Activated naive CD4-positive, alpha-beta T cell treated with Interleukin-2 at 50 U/mL for 16 hours (primary cell): ENCODE measurements at regions not wholly inside any gene's neighbourhood (a gene's known extent, or its start where the extent isn't known, plus 50 kb on each side); places are given as distances from the start of the nearest gene placed in this dataset.

Experiments
- DNase-seq: peaks from one replicate; pipeline ENCODE4 v3.0.0-alpha.2; 2020

DNA sequence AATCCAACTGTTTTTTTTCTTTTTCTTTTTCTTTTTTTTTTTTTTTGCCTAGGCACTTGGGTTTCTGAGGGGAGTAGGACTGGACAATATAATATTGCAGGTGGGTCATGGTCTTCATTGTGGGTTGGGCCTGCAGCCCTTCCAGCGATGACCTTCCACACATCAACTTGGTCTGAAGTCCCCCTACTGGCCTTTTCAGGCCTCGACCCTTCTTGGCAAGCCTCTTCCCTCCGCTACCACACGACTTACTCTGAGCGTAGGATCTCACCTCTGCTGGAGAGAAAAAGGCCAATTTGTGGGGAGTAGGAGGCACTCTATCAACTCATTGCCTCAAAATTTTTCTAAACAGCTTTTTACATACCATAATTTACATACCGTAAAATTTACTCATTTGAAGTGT lies 51.1 kb upstream of the GRIK3 start:
- no peak for DNase-seq

DNA sequence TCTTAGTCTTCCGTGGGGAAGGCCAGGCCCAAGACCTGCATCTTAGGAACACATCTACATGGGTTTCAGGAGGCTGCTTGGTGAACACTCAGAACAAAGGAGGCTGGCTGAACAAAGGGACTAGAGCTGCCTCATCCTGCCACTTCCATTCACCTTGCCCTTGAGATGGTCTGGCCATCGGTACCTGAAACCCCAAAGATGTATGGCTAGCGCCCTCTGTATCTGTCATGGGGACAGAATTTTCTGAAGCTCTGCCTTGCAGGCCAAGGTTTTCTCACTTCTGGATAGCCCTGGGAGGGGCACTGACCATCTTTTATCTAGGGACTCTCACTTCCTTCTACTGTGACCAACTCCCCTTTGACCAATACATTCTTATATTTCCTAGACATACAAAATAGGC lies 55.4 kb upstream of the GRIK3 start:
- DNase-seq = no peak

DNA sequence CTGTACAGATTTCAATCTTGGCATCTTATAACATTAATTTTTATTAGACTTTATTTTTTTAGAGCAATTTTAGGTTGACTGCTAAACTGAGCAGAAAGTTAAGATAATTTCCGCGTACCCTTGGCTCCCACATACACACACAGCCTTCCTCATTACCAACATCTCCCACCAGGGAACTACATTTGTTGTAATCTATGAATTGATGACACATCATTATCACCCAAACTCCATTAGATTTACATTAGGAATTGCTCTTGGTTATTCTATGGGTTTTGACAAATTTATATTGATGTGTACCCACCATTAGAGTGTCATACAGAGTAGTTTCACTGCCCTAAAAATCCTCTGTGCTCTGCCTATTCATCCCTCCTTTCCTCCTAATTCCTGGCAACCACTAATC lies 56.4 kb upstream of the GRIK3 start:
- no peak for DNase-seq

DNA sequence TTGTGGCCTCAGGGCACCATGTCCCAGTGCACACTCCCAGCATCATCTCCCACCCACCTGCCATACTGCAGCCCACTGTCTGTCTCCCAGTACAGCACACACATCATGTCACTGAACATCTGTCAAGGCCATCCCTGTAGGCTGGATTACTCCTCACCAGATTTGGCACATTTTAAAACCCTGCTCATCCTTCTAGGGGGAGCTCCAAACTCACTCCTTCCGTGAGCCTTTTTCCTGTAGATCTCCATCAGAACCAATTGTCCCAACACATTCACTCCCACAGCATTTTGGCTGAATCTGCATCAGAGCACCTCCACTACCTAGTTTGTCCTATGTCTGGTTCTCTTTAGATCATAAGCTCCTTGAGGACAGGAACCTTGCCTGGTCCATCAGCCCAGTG lies 58.6 kb upstream of the GRIK3 start:
- DNase-seq = no peak

DNA sequence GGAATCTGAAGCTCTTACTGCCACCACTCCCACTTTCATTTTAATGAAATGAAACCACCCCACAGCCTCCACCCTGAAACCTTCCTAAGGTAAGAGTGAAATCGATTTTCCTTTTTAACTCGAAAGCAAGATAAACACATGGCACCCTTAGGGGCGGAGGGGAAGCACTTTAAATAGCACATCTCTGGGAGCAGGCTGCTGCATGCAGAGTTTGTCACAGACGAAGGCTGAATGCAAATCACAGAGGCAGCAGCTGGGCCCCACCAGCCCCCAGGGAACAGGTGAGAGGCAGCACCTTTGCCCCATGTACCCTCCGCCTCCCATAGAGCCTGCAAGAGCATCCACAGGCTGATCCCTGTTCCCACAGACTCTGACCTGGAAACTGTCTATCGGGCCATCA lies 60.0 kb upstream of the GRIK3 start:
- no peak for DNase-seq

DNA sequence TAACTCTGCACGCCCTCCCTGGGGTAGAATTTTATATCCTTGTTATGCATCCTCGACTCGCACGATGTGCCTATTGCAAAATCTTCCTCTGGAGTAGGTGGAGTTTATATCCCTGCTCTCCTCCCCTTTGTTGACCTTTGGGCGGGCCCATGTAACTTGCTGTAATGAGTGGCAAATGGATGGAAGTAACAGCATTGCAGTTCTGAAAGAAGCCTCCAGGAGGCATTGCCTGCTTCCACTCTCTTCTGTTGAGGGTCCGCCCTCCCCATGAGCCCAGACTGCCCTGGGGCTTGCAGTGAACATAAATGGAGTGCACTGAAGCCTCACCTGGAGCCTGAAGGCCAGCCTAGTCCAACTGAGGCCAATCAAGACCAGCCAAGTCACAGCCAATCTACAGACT lies 62.2 kb upstream of the GRIK3 start:
- DNase-seq = no peak

DNA sequence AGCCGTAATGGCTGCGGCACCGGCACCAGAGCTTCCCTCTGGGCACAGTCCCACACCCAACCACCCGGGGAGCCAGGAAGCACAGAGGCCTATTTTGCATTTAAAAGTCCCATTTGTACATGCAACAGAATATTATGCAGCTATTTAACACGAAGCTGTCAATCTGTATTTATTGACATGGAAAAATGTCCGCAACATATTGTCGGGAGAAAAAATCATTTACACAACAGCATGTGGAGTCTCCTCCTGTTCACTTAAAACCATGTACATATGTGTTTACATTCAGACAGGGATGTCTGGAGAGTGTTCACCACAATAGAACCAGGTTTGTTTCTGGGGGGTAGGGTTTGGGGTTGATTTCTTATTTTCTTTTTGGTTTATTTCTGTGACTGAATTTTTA lies 63.4 kb upstream of the GRIK3 start:
- no peak for DNase-seq

DNA sequence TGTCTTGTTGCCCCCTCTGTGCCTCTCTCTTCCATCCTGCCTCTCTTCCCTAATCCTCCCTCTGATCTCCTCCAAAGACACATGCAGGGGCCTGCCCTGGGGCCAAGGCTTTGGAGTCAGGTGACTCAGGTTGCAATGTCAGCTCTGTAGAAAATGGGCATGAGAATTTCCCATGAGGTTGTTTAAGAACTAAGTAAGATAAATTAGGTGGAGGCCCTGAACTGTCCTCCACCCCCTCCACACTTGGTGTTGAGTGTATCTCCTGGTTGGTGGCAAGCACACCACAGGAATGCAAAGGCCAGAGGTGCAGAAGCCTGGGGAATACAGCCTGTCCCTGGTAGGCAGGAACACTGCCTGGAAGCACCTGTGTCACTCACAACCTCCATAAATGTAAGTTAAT lies 63.9 kb upstream of the GRIK3 start:
- DNase-seq = no peak

DNA sequence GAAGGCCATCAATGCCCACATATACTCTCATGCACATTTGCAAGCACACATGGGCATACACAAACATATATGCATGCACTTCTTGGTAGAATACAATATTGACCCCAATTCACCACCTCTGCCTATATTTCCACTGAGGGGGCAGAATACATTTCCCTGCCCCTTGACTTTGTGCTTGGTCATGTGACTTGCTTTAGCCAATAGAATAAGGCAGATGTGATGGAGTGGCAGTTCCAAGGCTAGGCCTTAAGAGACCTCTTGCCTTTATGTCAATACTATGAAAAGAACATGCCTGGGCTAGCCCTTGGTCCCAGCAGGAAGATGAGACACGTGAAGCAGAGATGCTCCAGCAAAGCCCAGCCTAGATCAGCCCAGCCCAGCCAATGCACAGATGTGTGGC lies 66.0 kb upstream of the GRIK3 start:
- no peak for DNase-seq

DNA sequence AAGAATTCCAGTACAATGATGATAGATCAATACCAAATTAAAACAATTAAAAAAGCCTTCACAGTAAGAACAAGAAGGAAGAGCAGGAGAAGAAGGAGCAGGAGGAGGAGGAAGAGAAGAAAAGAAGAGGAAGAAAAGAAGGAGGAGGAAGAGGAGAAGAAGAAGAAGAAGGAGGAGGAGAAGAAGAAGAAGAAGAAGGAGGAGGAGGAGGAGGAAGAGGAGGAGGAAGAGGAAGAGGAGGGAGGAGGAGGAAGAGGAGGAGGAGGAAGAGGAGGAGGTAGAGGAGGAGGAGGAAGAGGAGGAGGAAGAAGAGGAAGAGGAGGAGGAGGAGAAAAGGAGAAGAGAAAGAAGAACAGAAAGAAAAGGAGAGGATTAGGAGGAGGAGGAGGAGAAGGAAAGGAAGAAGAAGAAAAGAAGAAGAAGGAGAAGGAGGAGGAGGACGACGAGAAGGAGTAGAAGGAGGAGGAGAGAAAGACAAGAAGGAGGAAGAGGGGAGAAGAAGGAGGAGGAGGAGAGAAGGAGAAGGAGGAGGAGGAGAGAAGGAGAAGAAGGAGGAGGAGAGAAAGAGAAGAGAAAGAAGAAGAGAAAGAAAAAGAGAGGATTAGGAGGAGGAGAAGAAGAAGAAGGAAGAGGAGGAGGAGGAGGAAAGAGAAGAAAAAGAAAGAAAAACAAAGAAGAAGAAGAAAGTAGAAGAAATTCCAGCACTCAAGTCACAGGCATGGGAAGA lies 68.5 kb upstream of the GRIK3 start:
- no peak for DNase-seq

DNA sequence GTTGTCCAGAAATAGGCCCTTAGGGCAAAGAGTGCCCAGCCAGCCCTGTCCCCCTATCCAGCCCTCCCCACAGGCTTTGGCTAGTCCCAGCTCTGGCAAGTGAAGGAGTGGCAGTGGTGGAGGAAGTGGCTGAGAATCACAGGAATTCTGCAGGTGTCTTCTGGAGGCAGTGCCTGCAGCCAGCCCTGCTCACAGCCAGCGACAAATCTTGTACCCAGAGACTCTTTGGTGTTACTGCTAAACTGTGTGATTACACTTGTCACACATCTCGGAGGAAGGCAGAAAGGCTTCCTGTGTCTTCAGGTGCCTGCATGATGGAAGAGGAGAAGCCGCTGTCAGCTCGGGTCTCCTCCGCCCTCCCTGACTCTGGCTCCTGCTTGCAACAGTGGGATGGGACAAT lies 71.6 kb upstream of the GRIK3 start:
- DNase-seq = no peak

DNA sequence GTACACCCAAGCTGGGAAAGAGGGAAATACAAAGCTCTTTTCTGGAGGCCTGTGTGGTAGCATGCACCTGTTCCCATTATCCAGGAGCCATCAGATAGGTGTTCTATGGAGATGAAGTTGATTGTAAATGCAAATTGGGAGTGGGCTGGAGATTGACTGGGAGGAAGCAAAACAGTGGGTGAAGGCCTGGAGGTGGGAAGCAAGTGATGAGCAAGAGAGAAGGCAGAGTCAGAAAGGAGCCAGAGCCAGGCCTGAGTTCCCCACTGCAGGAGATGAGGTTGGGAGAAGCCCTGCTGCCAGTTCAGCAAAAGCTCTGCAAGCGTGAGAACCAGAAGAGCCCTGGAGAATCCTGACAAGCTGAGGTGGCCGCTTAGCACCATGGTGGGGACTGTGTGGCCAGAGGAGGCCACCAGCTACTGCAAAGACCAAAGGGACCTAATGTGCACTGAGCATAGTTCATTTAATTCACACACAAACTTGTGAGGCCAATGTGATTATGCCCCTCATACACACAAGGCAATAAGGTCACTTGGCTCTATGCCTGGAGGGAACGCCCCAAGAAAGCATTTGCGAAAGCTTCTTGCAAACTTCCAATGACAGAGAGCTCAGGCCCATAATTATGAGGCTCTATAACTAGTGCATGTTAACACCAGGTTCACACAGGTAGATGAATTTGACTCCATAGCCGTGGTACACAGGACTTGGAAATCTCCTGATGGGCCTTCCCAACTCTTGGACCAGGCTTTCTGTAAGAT lies 73.0 kb upstream of the GRIK3 start:
- DNase-seq = no peak

DNA sequence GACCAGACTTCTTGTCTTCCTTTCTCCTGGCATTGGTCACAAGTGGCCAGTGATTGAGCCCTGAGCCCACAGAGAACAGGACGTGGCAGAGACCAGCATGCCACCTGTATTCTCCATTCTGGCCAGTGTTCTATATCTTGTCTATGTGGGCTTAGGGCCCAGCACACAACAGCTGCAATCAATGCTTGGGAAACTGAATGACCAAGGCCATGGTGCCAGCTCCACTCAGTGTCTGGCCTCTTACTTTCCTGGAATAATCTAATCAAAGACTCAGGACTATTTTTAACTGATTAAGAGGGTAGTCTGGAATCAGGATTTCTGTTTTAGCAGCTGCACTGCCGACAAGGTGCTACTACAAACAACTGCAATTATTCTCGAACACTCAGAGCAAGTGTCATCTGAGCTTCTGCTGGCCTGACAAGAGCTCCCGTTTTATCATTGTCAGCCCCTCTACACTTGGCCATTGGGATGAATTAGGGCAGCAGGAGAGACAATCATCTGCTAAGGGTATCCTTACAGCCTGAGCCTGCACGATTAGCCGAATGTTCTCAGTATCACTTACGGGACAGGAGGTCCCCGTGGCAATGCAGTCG lies 74.4 kb upstream of the GRIK3 start:
- no peak for DNase-seq

DNA sequence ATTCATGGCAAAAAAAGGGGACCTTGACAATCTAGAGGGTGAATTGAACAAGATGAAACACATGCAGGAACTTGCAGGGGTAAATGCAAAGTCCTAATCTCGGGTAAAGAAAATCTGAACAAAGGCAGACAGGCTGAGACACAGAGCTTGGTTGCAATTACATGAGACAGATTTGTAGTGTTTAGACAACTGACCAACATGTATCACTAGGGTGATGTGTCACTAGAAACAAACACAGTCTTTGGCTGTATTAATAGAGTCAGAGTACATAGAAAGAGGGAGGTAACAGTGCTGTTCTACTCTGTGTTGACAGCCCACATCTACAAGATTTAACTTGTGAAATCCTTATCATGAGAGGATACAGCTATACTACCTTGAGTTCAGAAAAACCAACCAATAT lies 78.1 kb upstream of the GRIK3 start:
- DNase-seq = no peak

DNA sequence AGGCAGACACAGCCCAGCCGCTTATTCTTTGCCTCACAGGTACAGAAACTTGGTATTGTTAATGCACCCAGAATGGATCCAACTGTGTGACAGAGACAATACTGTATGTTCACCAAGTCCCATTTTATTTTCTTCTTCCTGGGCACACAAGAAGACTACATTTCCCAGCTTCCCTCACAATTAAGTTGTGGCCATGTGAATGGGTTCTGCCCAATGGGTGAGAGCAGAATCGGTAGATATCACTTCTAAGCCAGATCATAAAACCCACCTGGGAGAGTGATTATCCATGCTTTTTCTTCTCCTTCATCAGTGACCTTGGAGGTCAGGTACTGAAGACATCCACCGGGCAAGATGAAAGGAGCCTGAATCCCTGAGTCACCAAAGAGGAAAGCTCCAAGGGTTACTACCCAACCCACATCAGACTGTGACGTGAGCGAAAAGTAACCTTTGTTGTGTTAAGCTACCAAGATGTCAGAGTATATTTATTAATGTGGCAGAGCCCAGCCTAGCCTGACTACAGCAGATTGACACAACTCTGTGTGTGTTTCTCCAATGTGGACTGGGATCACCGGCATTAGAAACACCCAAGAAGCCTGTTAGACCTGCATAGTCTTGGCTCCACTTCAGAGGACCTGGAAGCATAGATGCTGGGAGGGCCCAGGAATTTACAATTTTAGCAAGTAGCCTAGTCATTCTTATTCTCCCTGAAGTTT lies 79.1 kb upstream of the GRIK3 start:
- no peak for DNase-seq

DNA sequence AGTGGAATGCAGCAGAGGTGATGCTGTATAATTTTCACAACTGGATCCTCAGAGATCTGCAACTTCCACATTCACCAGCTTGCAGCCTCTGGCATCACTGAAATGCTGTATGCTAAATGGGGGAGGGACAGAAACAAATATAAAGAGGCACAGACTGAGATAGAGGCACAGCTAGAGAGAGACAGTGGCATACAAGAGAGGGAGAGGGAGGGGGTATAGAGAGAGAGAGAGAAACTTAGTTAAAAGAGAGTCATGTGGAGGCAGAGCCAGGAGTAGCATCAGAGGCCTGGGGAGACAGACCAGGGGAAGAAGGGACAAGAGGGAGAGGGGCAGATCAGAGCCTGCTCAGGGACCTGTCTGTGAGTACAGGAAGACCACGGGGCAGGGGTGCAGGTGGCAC lies 84.5 kb upstream of the GRIK3 start:
- DNase-seq = no peak

DNA sequence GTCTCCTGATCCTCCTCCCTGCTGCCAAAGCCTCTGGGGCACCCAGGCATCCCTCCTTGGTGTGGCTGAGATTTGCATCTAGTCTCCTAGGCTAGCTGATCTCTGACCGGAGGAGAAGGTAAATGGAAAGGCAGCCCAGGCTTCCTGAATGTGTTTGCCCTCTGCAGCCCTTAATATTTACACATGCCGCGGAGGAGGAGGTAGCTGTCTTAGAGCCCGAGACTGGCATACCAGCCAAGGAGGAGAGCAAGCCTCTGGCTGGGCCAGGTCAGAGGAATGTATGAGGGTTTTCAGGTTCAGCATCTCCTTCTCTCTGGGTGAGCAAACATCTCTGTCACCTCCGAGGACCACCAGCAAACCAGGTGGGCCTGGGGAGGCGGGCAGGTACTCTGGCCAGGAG lies 86.0 kb upstream of the GRIK3 start:
- no peak for DNase-seq

DNA sequence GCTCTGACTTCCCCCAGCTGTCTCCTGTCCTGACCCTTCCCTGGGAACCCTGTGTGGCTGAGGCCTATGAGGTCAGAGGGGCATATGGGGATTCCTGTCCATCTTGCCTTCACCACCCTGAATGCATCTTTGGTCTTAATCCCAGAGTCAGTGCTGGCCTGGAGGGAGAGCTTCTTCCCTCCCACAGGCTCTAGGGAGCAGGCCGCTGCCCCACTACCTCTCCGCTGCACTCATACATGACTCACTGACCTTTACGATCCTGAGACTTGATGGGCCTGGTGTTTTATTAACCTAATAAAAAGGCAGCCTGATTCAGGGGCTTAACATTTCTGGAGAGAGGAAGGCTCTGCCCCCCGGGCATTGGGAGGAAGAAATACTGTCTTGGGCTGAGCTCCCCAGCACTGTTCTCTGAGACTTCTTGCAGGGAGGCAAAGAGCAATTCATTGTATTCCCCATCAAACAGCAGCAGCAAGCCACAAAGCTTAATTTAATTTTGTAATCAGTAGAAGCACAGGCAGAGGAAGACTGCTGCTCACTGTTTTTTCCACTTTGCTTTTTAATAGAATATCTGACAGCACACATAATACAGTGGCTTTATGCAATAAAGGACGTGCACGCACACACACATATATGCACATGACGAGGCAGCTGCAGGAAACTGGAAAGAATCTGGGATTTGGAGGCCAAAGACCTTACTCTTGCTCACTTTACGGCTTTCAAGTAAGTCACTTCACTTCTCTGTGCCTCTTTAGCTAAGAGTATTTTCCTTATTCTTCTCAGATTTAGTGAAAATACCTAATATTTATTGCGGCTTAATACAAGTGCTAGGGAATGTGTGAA lies 89.2 kb upstream of the GRIK3 start:
- no peak for DNase-seq

DNA sequence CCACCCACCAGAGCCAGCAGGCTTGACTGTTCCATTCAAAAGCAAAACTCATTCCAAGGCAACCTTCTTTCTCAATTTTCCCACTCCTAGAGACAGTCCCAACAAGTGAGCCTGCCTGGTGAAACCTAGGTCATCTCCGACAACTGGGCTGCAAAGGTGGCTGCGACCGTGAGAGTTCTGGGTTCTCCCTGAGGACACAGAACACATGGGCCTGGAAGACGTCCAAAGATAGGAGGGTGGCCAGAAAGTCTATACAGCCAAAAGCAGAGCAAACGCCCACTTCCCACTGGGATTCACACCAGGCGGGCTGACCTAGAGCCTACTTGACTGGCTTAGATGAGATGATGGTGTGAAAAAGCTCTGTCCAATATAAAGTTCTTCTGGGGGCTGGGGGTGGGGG lies 90.2 kb upstream of the GRIK3 start:
- no peak for DNase-seq

DNA sequence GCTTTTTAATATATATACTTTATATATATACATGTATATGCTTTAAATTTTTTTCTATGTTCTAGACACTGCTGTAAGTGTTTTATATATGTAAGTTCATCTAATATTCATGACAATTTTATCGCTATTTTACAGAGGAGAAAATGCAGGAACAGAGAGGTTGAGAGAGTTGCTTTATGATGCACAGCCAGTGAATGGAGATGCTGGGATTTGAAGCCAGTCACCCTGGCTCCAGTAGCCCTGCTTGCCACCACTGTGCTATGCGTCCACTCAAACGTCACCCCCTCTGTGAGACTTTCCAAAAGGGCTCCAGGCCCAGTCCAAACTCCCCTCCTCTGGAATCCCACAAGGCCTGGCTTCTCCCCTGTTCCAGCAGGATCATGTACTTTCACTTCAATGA lies 91.0 kb upstream of the GRIK3 start:
- no peak for DNase-seq

DNA sequence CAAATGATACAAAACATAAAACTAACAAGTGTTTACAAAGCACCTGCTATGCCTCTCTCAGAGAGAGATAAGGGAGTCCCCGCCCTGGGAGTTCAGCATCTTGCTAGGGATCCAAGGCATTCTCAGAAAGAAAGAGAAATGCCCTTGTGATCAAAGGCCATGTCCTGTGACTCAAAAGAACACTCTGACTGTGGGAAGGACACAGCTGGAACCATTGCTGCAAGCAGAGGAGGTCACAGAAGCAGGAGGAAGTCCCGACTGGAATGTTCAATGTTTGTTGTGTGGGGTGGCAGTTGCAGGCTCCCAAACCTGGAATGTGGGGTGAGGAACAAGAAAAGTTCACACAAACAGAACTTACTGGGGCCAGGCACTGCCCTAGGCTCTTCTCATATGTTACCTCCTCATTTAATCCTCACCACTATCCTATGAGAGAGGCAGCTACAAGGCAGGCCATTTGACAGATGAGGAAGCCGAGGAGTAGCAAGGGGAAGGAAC lies 93.0 kb upstream of the GRIK3 start:
- DNase-seq = no peak

DNA sequence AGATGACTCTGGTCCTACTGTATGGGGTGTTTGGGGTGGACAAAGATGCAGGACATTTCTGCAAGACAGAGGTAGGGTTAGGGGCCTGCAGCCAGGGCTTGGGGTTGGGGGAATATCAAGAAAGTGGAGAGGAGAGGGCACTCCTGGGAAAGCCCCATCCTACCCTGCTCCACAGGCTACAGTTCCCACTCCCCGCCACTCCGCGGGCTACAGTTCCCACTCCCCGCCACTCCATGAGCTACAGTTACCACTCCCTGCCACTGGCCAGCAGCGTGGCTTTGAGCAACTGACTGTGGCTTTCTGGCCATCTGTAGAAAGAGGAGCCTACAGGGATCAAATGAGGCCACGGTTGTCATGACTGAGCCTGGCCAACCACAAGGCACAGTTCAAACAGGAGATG lies 93.8 kb upstream of the GRIK3 start:
- no peak for DNase-seq
